ENCODE measurements at regions not wholly inside any gene's neighbourhood (a gene's known extent, or its start where the extent isn't known, plus 50 kb on each side); places are given as distances from the start of the nearest gene placed in this dataset.
"Not testable (repeated sequence)": the region's sequence is repeated elsewhere in the genome, so short reads cannot be mapped to it uniquely, and the experiment has no call there.

DNA sequence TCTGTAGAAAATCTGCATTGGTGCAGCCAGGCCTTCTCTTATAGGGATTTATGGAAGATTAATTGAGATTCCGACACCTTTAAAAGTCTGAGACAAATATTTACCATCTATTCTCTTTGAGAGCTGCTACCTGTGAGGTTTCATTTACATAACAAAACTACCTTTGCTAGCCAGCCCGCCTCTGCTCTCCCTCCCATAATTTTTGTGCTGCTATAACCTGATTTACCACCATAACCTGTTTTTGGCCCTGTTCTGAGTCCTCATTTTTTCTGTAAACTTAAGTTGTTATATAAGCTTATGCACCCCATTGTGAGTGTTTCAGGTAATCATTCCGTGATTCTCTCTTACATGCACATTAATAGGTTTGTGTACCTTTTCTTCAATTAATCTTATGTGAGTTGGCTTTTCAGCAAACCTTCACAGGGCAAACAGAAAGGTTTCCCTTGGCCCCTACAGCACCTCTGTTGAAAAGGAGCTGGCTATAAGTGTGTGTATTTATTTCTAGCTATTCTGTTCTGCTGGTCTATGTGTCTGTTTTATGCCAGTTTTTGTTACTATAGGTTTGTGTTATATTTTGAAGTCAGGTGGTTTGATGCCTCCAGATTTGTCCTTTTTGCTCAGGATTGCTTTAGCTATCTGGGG is 114.9 kb upstream of the XIRP2 start:
- 73 to 83% methylated on average over 3 of the region's 3 CpGs for WGBS, 2 donors
- Histone ChIP-seq H3K36me3 (ENCODE audit: control insufficient read depth in 4 of 4, insufficient read depth in 4 of 4, low read length in 4 of 4) (no peaks in the 10 kb centered on the region), H3K27ac (ENCODE audit: low read depth in 1 of 2, low read length in 1 of 2) (no peak overlapping the region), H3K9me3 (ENCODE audit: control insufficient read depth in 4 of 4, insufficient read depth in 3 of 4, low read length in 3 of 4) (peaks cover 0 to 2% (median 0%) of the 10 kb centered on the region in 4 donors), H3K4me1 (ENCODE audit: control insufficient read depth in 5 of 5, insufficient read depth in 5 of 5, low read length in 5 of 5) (no peaks in the 10 kb centered on the region), H3K27me3 (ENCODE audit: control insufficient read depth in 3 of 3, insufficient read depth in 3 of 3, low read length in 2 of 3) (no peaks in the 10 kb centered on the region), H3K9ac (ENCODE audit: insufficient read depth in 1 of 2, low read length in 2 of 2) (no peak overlapping the region), H3K4me3 (no peak overlapping the region)
- DNase-seq (peak; percentile 17 to 57 (median 50)), ATAC-seq (ENCODE audit: insufficient read depth, low FRiP score) (no peak)
- no peak for TF ChIP-seq CTCF (IDR thresholded peaks at IDR 0.05; ENCODE audit: control extremely low read depth, extremely low read depth)

DNA sequence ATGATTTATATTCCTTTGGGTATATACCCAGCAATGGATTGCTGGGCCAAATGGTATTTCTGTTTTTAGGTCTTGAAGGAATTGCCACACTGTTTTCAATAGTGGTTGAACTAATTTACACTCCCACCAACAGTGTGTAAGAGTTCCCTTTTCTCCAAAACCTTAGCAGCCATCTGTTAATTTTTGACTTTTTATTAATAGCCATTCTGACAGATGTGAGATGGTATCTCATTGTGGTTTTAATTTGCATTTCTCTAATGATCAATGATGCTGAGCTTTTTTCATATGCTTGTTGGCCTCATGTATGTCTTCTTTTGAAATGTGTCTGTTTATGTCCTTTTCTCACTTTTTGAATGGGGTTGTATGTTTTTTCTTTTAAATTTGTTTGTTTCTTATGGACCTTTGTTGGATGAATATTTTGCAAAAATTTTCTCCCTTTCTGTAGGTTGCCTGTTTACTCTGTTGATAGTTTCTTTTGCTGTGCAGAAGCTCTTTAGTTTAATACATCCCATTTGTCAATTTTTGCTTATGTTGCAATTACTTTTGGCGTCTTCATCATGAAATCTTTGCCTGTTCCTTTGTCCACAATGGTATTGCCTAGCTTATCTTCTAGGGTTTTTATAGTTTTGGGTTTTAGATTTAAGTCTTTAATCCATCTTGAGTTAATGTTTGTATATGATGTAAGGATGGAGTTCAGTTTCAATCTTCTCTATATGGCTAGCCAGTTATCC is 119.7 kb upstream of the XIRP2 start:
- no peak for TF ChIP-seq CTCF (IDR thresholded peaks at IDR 0.05; ENCODE audit: control extremely low read depth, extremely low read depth)
- ATAC-seq (ENCODE audit: insufficient read depth, low FRiP score), result no peak
- 49 to 86% methylated on average over 1 of the region's 1 CpG for WGBS, 2 donors

DNA sequence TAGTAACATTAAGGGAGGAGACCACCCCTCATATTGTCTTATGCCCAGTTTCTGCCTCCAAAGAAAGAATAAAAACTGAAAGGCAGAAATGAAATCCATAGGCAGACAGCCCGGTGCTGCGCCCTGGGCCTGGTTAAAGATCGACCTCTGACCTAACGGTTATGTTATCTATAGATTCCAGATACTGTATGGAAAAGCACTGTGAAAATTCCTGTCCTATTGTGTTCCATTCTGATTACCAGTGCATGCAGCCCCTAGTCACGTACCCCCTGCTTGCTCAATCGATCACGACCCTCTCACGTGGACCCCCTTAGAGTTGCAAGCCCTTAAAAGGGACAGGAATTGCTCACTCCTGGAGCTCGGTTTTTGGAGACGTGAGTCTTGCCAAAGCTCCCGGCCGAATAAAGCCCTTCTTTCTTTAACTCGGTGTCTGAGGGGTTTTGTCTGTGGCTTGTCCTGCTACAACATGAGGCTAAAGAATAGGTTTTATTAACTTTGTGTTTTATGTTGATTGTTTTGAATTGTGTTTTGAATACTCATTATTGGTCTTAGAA is 121.4 kb upstream of the XIRP2 start:
- H3K9me3 ChIP-seq (ENCODE audit: control insufficient read depth in 4 of 4, insufficient read depth in 3 of 4, low read length in 3 of 4); H3K9ac ChIP-seq (ENCODE audit: insufficient read depth in 1 of 2, low read length in 2 of 2); DNase-seq; H3K36me3 ChIP-seq (ENCODE audit: control insufficient read depth in 4 of 4, insufficient read depth in 4 of 4, low read length in 4 of 4); ATAC-seq (ENCODE audit: insufficient read depth, low FRiP score); H3K4me1 ChIP-seq (ENCODE audit: control insufficient read depth in 5 of 5, insufficient read depth in 5 of 5, low read length in 5 of 5); H3K4me3 ChIP-seq; H3K27me3 ChIP-seq (ENCODE audit: control insufficient read depth in 3 of 3, insufficient read depth in 3 of 3, low read length in 2 of 3); H3K27ac ChIP-seq (ENCODE audit: low read depth in 1 of 2, low read length in 1 of 2): not testable (repeated sequence)
- WGBS, 2 donors, result 86 to 91% methylated on average over 13 of the region's 13 CpGs

More for the DNA sequence above, 119.7 kb upstream of the XIRP2 start:
- DNase-seq, result no peak
- no peaks in the 10 kb centered on the region for H3K4me1 ChIP-seq (ENCODE audit: control insufficient read depth in 5 of 5, insufficient read depth in 5 of 5, low read length in 5 of 5)
- peaks cover 0 to 2% (median 0%) of the 10 kb centered on the region in 4 donors for H3K9me3 ChIP-seq (ENCODE audit: control insufficient read depth in 4 of 4, insufficient read depth in 3 of 4, low read length in 3 of 4)
- no peaks in the 10 kb centered on the region for H3K27me3 ChIP-seq (ENCODE audit: control insufficient read depth in 3 of 3, insufficient read depth in 3 of 3, low read length in 2 of 3)
- no peaks in the 10 kb centered on the region for H3K36me3 ChIP-seq (ENCODE audit: control insufficient read depth in 4 of 4, insufficient read depth in 4 of 4, low read length in 4 of 4)
- H3K9ac ChIP-seq (ENCODE audit: insufficient read depth in 1 of 2, low read length in 2 of 2), result no peak overlapping the region
- no peak overlapping the region for H3K27ac ChIP-seq (ENCODE audit: low read depth in 1 of 2, low read length in 1 of 2)
- no peak overlapping the region for H3K4me3 ChIP-seq

DNA sequence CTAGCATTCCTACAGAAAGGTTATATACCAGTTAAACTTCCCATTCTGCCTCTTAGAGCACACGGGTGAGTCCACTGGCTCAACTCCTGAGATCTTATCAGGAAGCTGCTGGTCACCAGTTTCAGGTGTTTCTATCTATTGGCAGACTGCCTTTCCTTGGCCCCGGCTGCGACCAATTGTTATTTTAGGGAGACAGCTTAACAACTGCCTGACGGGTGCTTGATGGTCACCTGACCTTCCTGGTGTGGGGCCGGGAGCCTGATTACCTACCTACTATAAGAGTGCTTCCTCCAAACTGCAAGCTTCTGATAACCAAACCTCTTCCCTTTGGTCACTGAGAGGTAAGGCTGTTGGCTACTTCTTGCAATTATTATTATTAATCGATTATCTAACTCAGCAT is 122.1 kb upstream of the XIRP2 start:
- WGBS, 2 donors, result 63 to 66% methylated on average over 6 of the region's 6 CpGs
- Histone ChIP-seq H3K4me3 (no peak overlapping the region), H3K27me3 (ENCODE audit: control insufficient read depth in 3 of 3, insufficient read depth in 3 of 3, low read length in 2 of 3) (no peaks in the 10 kb centered on the region), H3K27ac (ENCODE audit: low read depth in 1 of 2, low read length in 1 of 2) (no peak overlapping the region), H3K9me3 (ENCODE audit: control insufficient read depth in 4 of 4, insufficient read depth in 3 of 4, low read length in 3 of 4) (peaks cover 0 to 2% (median 0%) of the 10 kb centered on the region in 4 donors), H3K36me3 (ENCODE audit: control insufficient read depth in 4 of 4, insufficient read depth in 4 of 4, low read length in 4 of 4) (no peaks in the 10 kb centered on the region), H3K9ac (ENCODE audit: insufficient read depth in 1 of 2, low read length in 2 of 2) (no peak overlapping the region), H3K4me1 (ENCODE audit: control insufficient read depth in 5 of 5, insufficient read depth in 5 of 5, low read length in 5 of 5) (no peaks in the 10 kb centered on the region)
- DNase-seq, result no peak
- no peak for ATAC-seq (ENCODE audit: insufficient read depth, low FRiP score)
- no peak for TF ChIP-seq CTCF (IDR thresholded peaks at IDR 0.05; ENCODE audit: control extremely low read depth, extremely low read depth)

All from lung (tissue), 11 donors.